ENCODE measurements at regions not wholly inside any gene's neighbourhood (a gene's known extent, or its start where the extent isn't known, plus 50 kb on each side); places are given as distances from the start of the nearest gene placed in this dataset.

- Histone ChIP-seq H3K9me2 (ENCODE audit: insufficient read depth) (0 out of 2 replicates have a peak, but pooled peaks cover 5% of the 10 kb centered on the region), H3K27me3 (ENCODE audit: insufficient read depth) (no peaks in the 10 kb centered on the region), H3F3A (replicated peaks; ENCODE audit: low read depth) (no peaks in the 10 kb centered on the region), H3K27ac (ENCODE audit: low read depth) (no peak overlapping the region), H2AFZ (no peak overlapping the region), H4K20me1 (replicated peaks; ENCODE audit: insufficient read depth) (no peaks in the 10 kb centered on the region), H3K4me1 (ENCODE audit: insufficient read depth) (peaks cover 17% of the 10 kb centered on the region; the same call in 1 of the 2 replicates), H3K36me3 (ENCODE audit: insufficient read depth) (no peaks in the 10 kb centered on the region), H3K4me3 (no peak overlapping the region), H3K79me2 (replicated peaks; ENCODE audit: insufficient read depth) (no peaks in the 10 kb centered on the region), H3K4me2 (no peak overlapping the region)
- Mint-ChIP-seq H3K4me3 (no peak overlapping the region), H3K36me3 (ENCODE audit: low read depth) (no peaks in the 10 kb centered on the region), H3K27ac (no peak overlapping the region), H3K4me1 (peaks cover 26% of the 10 kb centered on the region), H3K27me3 (ENCODE audit: insufficient read depth, low read depth, poor library complexity) (peaks cover 7% of the 10 kb centered on the region), H3K9me3 (no peaks in the 10 kb centered on the region)
- no peak for ATAC-seq
- no peak for DNase-seq (ENCODE audit: low spot score)
- TF ChIP-seq ZNF114 (CRISPR knock-in tag; IDR thresholded peaks at IDR 0.05) (no peak), POLR2AphosphoS5 (IDR thresholded peaks at IDR 0.05; ENCODE audit: low read depth) (no peak), STAT1 (IDR thresholded peaks at IDR 0.05; ENCODE audit: unreplicated experiment) (no peak), EZH2phosphoT487 (IDR thresholded peaks at IDR 0.05; ENCODE audit: unreplicated experiment) (no peak), REST (IDR thresholded peaks at IDR 0.05; ENCODE audit: unreplicated experiment) (no peak), EZH2 (IDR thresholded peaks at IDR 0.05; ENCODE audit: low read depth, unreplicated experiment) (no peak), NANOG (IDR thresholded peaks at IDR 0.05; ENCODE audit: borderline replicate concordance) (no peak), ZNF331 (CRISPR knock-in tag; IDR thresholded peaks at IDR 0.05; ENCODE audit: low read depth) (no peak), ETS1 (IDR thresholded peaks at IDR 0.05) (no peak)
Measured at GRCh38 chr1:201622824-201623223, 83.9 kb downstream of the NAV1 start.

GRCh38 chr1:201624741-201625225 is 85.9 kb downstream of the NAV1 start:
- Histone ChIP-seq H4K20me1 (replicated peaks; ENCODE audit: insufficient read depth) (no peaks in the 10 kb centered on the region), H3K27me3 (ENCODE audit: insufficient read depth) (no peaks in the 10 kb centered on the region), H3K36me3 (ENCODE audit: insufficient read depth) (no peaks in the 10 kb centered on the region), H2AFZ (no peak overlapping the region), H3K4me2 (no peak overlapping the region), H3K4me1 (ENCODE audit: insufficient read depth) (0 out of 2 replicates have a peak, but pooled peaks cover 6% of the 10 kb centered on the region), H3F3A (replicated peaks; ENCODE audit: low read depth) (no peaks in the 10 kb centered on the region), H3K27ac (ENCODE audit: low read depth) (no peak overlapping the region), H3K4me3 (no peak overlapping the region), H3K9me2 (ENCODE audit: insufficient read depth) (0 out of 2 replicates have a peak, but pooled peaks cover 5% of the 10 kb centered on the region), H3K79me2 (replicated peaks; ENCODE audit: insufficient read depth) (no peaks in the 10 kb centered on the region)
- Mint-ChIP-seq H3K27me3 (ENCODE audit: insufficient read depth, low read depth, poor library complexity) (peaks cover 9% of the 10 kb centered on the region), H3K9me3 (no peaks in the 10 kb centered on the region), H3K36me3 (ENCODE audit: low read depth) (no peaks in the 10 kb centered on the region), H3K27ac (no peak overlapping the region), H3K4me3 (no peak overlapping the region), H3K4me1 (peaks cover 18% of the 10 kb centered on the region)
- DNase-seq (ENCODE audit: low spot score) (no peak), ATAC-seq (no peak)
- no peak for TF ChIP-seq REST (IDR thresholded peaks at IDR 0.05; ENCODE audit: unreplicated experiment)
- TF ChIP-seq EZH2 (IDR thresholded peaks at IDR 0.05; ENCODE audit: low read depth, unreplicated experiment), result no peak
- no peak for TF ChIP-seq CTCF (conservative IDR thresholded peaks at IDR 0.05; ENCODE audit: low read depth in 2 of 2)
- no peak for TF ChIP-seq POLR2AphosphoS5 (IDR thresholded peaks at IDR 0.05; ENCODE audit: low read depth)
